H1 (cell line): ENCODE measurements at regions not wholly inside any gene's neighbourhood (a gene's known extent, or its start where the extent isn't known, plus 50 kb on each side); places are given as distances from the start of the nearest gene placed in this dataset.

Experiments used
- CTBP2 ChIP-seq: IDR thresholded peaks from 2 replicates; pipeline ENCODE4 v1.7.0; 2011; ENCODE audit warnings: borderline replicate concordance, mild to moderate bottlenecking, moderate library complexity, mixed read lengths, low read length; ENCODE audit not compliant: insufficient read depth, insufficient read length
- RNF2 ChIP-seq: fragments of 200-900, 300-1000 bp; sonication (generic); IDR thresholded peaks from 2 replicates; pipeline ENCODE4 v1.7.1; 2016; ENCODE audit warnings: borderline replicate concordance, low read depth, mild to moderate bottlenecking, antibody characterized with exemption, low read length; ENCODE audit not compliant: poor library complexity, severe bottlenecking; ENCODE audit errors: missing control alignments
- SAP30 ChIP-seq: fragments of 300-600 bp; sonication (generic); IDR thresholded peaks from 2 replicates; pipeline ENCODE4 v1.7.1; 2012; ENCODE audit warnings: low read length, moderate library complexity, mild to moderate bottlenecking, inconsistent platforms; ENCODE audit not compliant: insufficient read depth, insufficient replicate concordance
- TAF7 ChIP-seq: optimal IDR thresholded peaks from 2 replicates; pipeline ENCODE3; 2011; ENCODE audit warnings: low read depth, mild to moderate bottlenecking, inconsistent platforms, low read length, moderate library complexity, borderline replicate concordance
- YY1 ChIP-seq: IDR thresholded peaks from 2 replicates; pipeline ENCODE4 v1.6.1; 2011; ENCODE audit warnings: low read depth, mild to moderate bottlenecking, low read length

DNA sequence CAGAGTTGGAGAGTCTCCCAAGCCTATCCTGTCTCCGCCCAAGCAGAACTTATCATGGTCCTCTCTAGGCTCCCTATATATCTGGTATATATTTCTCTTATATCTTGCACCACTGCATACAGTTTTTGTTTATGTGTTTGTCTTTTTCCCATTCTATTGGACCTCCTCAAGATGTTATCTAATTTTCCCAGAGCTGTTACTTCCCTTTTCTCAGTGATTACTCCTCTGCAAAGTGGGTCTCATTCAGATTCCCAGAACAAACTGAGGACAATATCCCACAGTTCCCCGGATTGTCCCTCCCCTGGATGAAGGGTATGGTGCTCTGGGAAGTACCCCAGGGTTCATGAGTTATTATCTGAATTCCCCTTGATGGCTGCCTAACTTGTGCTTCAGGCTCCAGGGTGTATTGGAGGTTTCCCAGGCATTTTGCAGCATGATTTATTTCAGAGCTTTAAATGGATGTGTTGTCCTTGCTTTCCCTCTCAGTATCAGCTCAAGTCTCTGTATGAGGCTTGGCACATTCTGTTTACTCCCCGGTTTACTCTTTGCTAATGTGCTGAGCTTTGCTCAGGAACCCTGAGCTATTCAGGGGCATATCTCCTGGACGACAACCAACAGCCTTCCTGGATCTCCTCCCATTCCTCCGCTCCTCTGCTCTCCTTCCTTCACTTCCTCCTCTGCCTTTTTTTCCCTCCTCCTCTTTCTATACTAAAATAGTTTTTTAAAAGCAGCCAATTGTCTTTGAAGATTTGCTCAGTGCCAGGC is 329.3 kb downstream of the SPRY2 start (continued):
- TF ChIP-seq CTBP2 (no peak), RNF2 (no peak), YY1 (no peak), SAP30 (no peak), TAF7 (no peak)
